GM18517 (cell line): ENCODE measurements at regions not wholly inside any gene's neighbourhood (a gene's known extent, or its start where the extent isn't known, plus 50 kb on each side); places are given as distances from the start of the nearest gene placed in this dataset.
"Not testable (repeated sequence)": the region's sequence is repeated elsewhere in the genome, so short reads cannot be mapped to it uniquely, and the experiment has no call there.

Source experiments
- ATAC-seq: cut with Tn5 transposase; IDR thresholded peaks from one replicate; pipeline ENCODE4 v1.9.1; 2021; ENCODE audit warnings: mild to moderate bottlenecking, moderate library complexity; ENCODE audit not compliant: unreplicated experiment

DNA sequence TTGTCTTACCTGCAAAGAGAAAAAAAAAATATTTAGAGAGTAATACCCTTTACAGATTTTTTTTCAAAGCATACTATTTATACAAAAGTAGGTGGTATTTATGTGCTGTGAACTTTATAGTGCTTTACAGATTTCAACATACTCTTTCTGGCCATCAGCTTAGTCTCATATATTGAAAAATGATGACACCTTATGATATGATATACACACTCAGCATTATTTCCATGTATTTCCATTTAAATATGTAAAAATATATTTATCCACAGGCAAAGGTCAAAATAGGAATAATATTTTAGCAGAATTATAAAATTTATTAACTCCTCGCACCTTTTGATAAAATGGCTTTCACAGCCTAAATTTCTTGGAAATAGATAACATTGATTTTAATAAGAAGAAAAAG is 815.8 kb upstream of the EPHA5 start:
- no peak for ATAC-seq

- ATAC-seq = no peak
Measured at GRCh38 chr4:66482186-66482585, 811.9 kb upstream of the EPHA5 start.

DNA sequence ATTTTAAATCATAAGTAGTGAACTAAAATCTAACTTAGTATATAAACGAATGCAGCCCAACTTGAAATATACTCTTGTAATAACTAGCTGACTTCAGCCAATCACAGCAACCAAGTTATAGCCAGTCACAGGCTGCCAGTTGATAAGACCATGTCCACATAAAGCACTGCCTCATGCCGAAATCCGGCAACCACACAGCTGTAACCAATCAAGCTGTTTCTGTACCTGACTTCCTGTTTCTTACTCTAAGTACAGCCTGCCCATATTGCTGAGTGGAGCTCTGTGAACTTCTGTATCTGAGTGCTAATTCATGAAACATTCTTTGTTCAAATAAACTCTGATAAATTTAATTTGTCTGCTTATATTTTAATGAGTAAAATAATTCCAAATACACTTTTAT is 805.3 kb upstream of the EPHA5 start:
- ATAC-seq = no peak

DNA sequence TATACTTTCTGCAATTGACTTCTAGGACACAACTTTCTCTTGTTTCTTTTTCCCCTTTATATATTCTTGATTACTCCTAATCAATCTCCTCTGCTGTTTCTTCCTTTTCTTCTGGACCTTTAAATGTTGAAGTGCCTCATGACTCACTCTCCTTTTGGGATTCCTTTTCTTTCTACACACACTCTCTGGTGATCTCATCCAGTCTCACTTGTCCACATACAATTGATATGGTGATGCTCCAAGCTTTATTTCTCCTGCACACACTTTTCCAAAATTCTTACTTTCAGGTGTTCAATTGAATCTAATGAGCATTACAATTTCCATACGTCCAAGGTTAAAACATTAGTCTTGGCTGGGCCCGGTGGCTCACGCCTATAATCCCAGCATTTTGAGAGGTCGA is 794.8 kb upstream of the EPHA5 start:
- no peak for ATAC-seq

DNA sequence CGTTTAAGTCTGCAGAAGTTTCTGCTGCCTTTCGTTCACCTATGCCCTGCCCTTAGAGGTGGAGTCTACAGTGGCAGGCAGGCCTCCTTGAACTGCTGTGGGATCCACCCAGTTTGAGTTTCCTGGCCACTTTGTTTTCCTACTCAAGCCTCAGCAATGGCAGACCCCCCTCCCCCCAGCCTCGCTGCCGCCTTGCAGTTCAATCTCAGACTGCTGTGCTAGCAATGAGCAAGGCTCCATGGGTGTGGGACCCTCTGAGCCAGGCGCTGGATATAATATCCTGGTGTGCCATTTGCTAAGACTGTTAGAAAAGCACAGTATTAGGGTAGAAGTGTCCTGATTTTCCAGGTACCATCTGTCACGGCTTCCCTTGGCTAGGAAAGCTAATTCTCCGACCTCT is 792.6 kb upstream of the EPHA5 start:
- not testable (repeated sequence) for ATAC-seq

DNA sequence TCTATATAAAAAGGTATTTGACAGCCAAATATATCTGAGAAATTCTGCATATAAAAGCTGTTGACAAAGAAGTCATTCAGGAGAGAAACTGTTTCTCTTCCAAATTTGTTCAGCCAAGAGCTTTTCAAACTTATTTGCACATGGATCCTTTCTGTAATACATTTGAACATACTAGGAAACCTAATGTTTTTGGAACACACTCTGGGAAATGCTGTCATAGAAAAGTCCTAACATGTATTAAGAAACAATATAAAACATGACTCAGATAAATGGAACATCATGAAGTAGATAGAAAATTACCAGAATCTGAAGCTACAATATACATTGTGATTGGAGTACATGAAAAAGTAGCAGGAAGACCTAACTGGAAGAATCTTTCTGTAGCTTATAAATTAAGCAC is 781.5 kb upstream of the EPHA5 start:
- no peak for ATAC-seq

- ATAC-seq = no peak
Measured at GRCh38 chr4:66443008-66443407, 772.7 kb upstream of the EPHA5 start.

DNA sequence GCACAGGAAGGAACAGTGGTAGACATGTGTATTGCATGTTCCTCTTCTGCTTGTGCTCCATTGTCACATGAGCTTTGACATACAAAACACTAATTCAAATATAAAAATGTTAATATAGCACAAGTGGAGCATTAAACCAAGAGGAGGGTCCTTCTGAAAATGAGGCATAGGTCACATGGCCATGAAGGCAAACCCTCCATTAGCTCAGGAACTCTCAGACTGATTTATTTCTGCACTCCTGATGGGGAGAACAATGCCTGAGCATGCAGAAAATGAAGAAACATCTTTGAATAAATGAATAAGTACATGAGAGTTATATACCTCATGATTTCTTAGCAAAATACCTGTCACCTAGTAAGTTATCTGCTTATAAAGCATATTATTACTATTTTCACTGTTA is 769.2 kb upstream of the EPHA5 start:
- no peak for ATAC-seq

DNA sequence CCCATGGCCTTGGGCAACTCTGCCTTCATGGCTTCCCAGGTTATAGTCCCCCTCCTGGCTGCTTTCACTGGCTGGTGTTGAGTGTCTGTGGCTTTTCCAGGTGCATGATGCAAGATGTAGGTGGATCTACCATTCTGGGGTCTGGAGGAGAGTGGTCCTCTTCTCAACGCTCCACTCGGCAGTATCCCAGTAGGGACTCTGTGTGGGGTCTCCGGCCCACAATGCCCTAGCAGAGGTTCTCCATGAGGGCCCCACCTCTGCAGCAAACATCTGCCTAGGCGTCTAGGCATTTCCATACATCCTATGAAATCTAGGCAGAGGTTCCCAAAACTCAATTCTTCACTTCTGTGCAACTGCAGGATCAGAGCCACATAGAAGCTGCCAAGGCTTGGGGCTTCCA is 763.4 kb upstream of the EPHA5 start:
- ATAC-seq = no peak

DNA sequence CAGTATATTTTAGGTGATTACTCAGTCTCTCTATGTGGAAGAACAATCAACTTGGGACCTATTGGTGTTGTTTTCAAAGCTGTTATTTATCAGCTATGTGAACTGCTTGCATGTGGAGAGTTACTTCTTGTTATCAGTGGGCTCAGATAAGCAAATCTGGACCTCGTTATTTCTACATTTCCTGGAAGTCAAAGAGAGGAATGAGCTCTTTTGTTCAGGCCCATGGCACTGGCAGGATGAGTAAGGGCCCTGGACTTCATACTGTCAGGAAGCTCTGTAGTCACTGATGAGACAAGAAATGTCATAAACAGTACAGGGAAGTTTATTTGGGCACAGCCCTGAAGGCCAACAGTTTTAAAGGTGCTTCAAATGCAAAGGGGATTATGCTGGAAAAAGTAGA is 760.6 kb upstream of the EPHA5 start:
- ATAC-seq = no peak

DNA sequence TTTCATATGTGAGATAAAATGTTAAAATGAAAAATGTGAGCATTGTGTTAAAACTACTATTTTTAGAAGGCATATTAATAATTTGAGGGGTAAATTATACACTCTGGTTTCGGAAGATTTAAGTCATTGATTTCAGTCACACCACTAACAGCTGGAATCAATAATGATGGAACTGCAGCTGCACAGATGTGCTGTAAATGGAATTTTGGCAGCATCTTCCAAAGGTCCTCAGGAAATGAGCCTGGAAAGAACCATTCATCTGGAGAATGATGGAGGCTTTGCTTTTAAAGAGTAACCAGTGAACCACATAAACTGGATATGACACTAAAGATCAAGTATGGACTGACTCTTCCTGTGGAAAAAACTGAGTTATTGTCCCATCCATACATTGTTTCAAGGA is 759.0 kb upstream of the EPHA5 start:
- no peak for ATAC-seq

- ATAC-seq = no peak
Measured at GRCh38 chr4:66416425-66416824, 746.1 kb upstream of the EPHA5 start.

DNA sequence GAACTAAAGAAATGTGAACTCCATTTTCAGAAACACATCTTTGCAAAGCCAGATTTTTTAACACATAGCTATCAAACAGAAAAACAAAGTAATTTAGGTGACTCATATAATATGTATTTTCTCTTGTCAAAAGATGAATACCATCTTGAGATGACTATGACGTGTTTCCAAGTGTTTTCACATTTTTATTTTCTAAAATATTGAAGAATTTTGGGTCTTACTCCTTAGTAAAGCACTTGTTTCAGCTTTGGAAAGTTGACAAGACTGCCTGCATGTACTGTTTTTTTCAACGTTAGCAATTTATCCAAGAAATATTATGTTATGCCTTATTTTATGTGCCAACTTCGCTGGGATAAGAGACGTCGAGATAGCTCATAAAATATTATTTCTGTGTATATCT is 733.9 kb upstream of the EPHA5 start:
- no peak for ATAC-seq

GRCh38 chr4:66376921-66377320 is 706.6 kb upstream of the EPHA5 start:
- ATAC-seq = no peak

GRCh38 chr4:66376396-66376795 is 706.1 kb upstream of the EPHA5 start:
- no peak for ATAC-seq

- no peak for ATAC-seq
Measured at GRCh38 chr4:66373268-66373667, 703.0 kb upstream of the EPHA5 start.

GRCh38 chr4:66372706-66373105 is 702.4 kb upstream of the EPHA5 start:
- no peak for ATAC-seq

- ATAC-seq = no peak
Measured at GRCh38 chr4:66367043-66367660, 696.9 kb upstream of the EPHA5 start.

- ATAC-seq = not testable (repeated sequence)
Measured at GRCh38 chr4:66360395-66360794, 690.1 kb upstream of the EPHA5 start.

DNA sequence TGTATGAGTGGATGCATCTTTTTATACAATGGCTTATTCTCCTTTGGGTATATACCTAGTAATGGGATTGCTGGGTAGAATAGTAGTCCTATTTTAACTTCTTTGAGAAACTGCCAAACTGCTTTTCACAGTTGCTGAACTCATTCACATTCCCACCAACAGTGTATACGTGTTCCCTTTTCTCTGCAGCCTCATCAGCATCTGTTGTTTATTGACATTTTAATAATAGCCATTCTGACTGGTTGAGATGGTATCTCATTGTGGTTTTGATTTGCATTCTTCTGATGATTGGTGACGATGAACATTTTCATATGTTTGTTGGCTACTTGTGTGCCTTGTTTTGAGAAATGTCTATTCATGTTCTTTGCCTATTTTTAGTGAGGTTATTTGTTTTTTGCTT is 687.0 kb upstream of the EPHA5 start:
- ATAC-seq = no peak

GRCh38 chr4:66355328-66355727 is 685.0 kb upstream of the EPHA5 start:
- ATAC-seq = no peak

GRCh38 chr4:66351761-66352160 is 681.5 kb upstream of the EPHA5 start:
- no peak for ATAC-seq

DNA sequence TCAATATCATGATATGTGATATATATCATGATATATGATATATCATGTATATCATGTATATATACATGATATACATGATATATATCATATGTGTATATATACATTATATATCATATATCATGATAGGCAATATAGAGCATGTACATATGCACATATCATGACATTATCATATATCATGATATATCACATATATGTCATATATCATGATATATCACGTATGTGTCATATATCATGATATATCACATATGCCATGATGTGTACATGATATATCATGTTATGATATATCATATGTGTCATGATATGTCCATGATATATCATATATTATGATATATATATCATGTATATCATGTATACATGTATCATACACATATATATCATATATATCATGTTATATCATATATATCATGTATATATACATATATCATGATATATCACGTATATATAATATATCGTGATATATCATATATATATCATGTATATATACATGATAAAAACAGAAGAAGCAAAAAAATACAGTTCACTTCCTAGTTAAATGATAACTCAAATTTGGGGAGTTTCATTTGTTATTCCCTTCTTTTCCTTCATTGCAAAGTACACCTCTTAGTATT is 670.1 kb upstream of the EPHA5 start:
- ATAC-seq = no peak
